HepG2 (cell line): ENCODE measurements at regions not wholly inside any gene's neighbourhood (a gene's known extent, or its start where the extent isn't known, plus 50 kb on each side); places are given as distances from the start of the nearest gene placed in this dataset.

Source experiments
- ATAC-seq: fragments of 200-7000 bp; cut with Tn5 transposase; 3 replicates; pipeline ENCODE4 v1.9.1; 2020; ENCODE audit warnings: mild to moderate bottlenecking, moderate library complexity
- BruUV-seq: library from RNA; stranded (reverse); fragments of 400-500 nt; replicated peaks from 2 replicates; lab custom pipeline; 2021; lab: Mats Ljungman, UMichigan
- CTCF ChIA-PET: fragments of 300-600 bp; formaldehyde crosslinking; extraction: SDS; loops from one replicate; lab custom pipeline; 2021; ENCODE audit warnings: low total read pairs, inconsistent platforms, low intra/inter-chr PET ratio; lab: Yijun Ruan, JAX
- POLR2A ChIA-PET: fragments of 350-600 bp; sonication (Branson Sonifier 250); formaldehyde crosslinking; loops from one replicate; lab custom pipeline; 2020; ENCODE audit warnings: antibody characterized with exemption, inconsistent platforms; lab: Yijun Ruan, JAX
- DNase-seq: peaks from one replicate; pipeline ENCODE4 v3.0.0-alpha.2; 2015; ENCODE audit warnings: low spot score
- FAIRE-seq: peaks from 3 replicates; lab custom pipeline; 2011; peaks lifted over from hg19 to GRCh38; lab: Jason Lieb, UNC
- H2AFZ ChIP-seq: one replicate; pipeline ENCODE4 v1.6.1; 2011; ENCODE audit warnings: low read length, inconsistent platforms
- H3K27ac ChIP-seq: fragments of 300-600 bp; 3 replicates; pipeline ENCODE4 v1.8.0; 2011; ENCODE audit warnings: mixed run types, mild to moderate bottlenecking, mixed read lengths, low read length, inconsistent platforms; ENCODE audit not compliant: insufficient read depth; ENCODE audit errors: extremely low read length
- H3K27me3 ChIP-seq, 2 experiments: fragments of 200-600 bp in 1 of 2; 2 replicates in 1 of 2; 3 replicates in 1 of 2; pipeline versions ENCODE4 v1.6.0 to v1.8.0; 2011; ENCODE audit warnings: low read length in 2 of 2, mild to moderate bottlenecking in 2 of 2, moderate library complexity in 2 of 2, inconsistent platforms in 1 of 2; ENCODE audit not compliant: insufficient read depth in 2 of 2, control insufficient read depth in 1 of 2
- H3K36me3 ChIP-seq, 2 experiments: fragments of 200-600 bp in 1 of 2; replicated peaks in 1 of 2; 2 replicates in 1 of 2; 3 replicates in 1 of 2; pipeline versions ENCODE4 v1.5.1 to v1.8.0; 2011; ENCODE audit warnings: low read length in 2 of 2, inconsistent platforms in 1 of 2; ENCODE audit not compliant: insufficient read depth in 2 of 2, control insufficient read depth in 1 of 2
- H3K4me1 ChIP-seq: 2 replicates; pipeline ENCODE4 v1.5.1; 2012; ENCODE audit warnings: low read length, inconsistent platforms; ENCODE audit not compliant: insufficient read depth
- H3K4me2 ChIP-seq: 2 replicates; pipeline ENCODE4 v1.6.0; 2011; ENCODE audit warnings: low read depth, low read length, inconsistent platforms
- H3K4me3 ChIP-seq, 3 experiments: fragments of 200-600 bp in 1 of 3; sonication (generic), shearing (Covaris generic) in 1 of 3; replicated peaks in 1 of 3; 2 replicates each; pipeline ENCODE4 v1.5.1; 2011 to 2016; ENCODE audit warnings: low read length in 3 of 3, inconsistent platforms in 2 of 3, low read depth in 2 of 3, mild to moderate bottlenecking in 2 of 3, control low read depth in 1 of 3, mixed read lengths in 1 of 3; ENCODE audit not compliant: insufficient read depth in 1 of 3
- H3K79me2 ChIP-seq: one replicate; pipeline ENCODE4 v1.6.1; 2011; ENCODE audit warnings: low read length, inconsistent platforms; ENCODE audit not compliant: insufficient read depth
- H3K9ac ChIP-seq: 2 replicates; pipeline ENCODE4 v1.6.0; 2011; ENCODE audit warnings: mild to moderate bottlenecking, low read depth, low read length, inconsistent platforms; ENCODE audit not compliant: insufficient read depth
- H3K9me3 ChIP-seq: 2 replicates; pipeline ENCODE4 v1.5.1; 2012; ENCODE audit warnings: mild to moderate bottlenecking, low read length
- H4K20me1 ChIP-seq: 2 replicates; pipeline ENCODE4 v1.6.0; 2011; ENCODE audit warnings: inconsistent platforms, mild to moderate bottlenecking, low read length, moderate library complexity; ENCODE audit not compliant: insufficient read depth
- BCL6 ChIP-seq: IDR thresholded peaks from 2 replicates; pipeline ENCODE4 v1.6.1; 2016; ENCODE audit warnings: missing genetic modification reagents, missing compliant biosample characterization
- GLI4 ChIP-seq: sonication (generic); formaldehyde crosslinking; IDR thresholded peaks from 2 replicates; pipeline ENCODE4 v1.5.1; 2020; ENCODE audit warnings: missing genetic modification reagents, mild to moderate bottlenecking, moderate library complexity, borderline replicate concordance
- GPN1 ChIP-seq: sonication (generic); formaldehyde crosslinking; IDR thresholded peaks from 2 replicates; pipeline ENCODE4 v1.5.1; 2020; ENCODE audit warnings: missing genetic modification reagents, borderline replicate concordance
- KDM1A ChIP-seq: IDR thresholded peaks from 2 replicates; pipeline ENCODE4 v1.6.1; 2016; ENCODE audit warnings: missing compliant biosample characterization
- MLLT10 ChIP-seq: sonication (generic); formaldehyde crosslinking; IDR thresholded peaks from 2 replicates; pipeline ENCODE4 v1.4.0; 2020; ENCODE audit warnings: missing genetic modification reagents
- NONO ChIP-seq, 2 experiments: fragments of 450-650 bp in 1 of 2; sonication (generic) in 1 of 2; formaldehyde crosslinking in 1 of 2; IDR thresholded peaks in 1 of 2; conservative IDR thresholded peaks in 1 of 2; 2 replicates each; pipeline versions ENCODE4 v1.6.1 to v1.8.0; 2017 to 2022; ENCODE audit warnings: mild to moderate bottlenecking in 1 of 2, missing genetic modification reagents in 1 of 2, moderate library complexity in 1 of 2
- ONECUT2 ChIP-seq: sonication (generic); formaldehyde crosslinking; IDR thresholded peaks from 2 replicates; pipeline ENCODE4 v1.4.0; 2020; ENCODE audit warnings: missing genetic modification reagents
- PHF21A ChIP-seq: sonication (generic); formaldehyde crosslinking; IDR thresholded peaks from 2 replicates; pipeline ENCODE4 v1.5.0; 2020; ENCODE audit warnings: mild to moderate bottlenecking, missing genetic modification reagents
- SKI ChIP-seq: fragments of 450-650 bp; IDR thresholded peaks from one replicate; pipeline ENCODE4 v1.6.1; 2018; ENCODE audit warnings: mild to moderate bottlenecking; ENCODE audit not compliant: partially characterized antibody
- TBX2 ChIP-seq: sonication (generic); formaldehyde crosslinking; IDR thresholded peaks from 2 replicates; pipeline ENCODE4 v1.5.0; 2020; ENCODE audit warnings: missing genetic modification reagents, mild to moderate bottlenecking, borderline replicate concordance
- TP53 ChIP-seq: sonication (generic); formaldehyde crosslinking; conservative IDR thresholded peaks from 2 replicates; pipeline ENCODE4 v1.4.0; 2020; ENCODE audit warnings: missing genetic modification reagents
- ZFP82 ChIP-seq: sonication (generic); formaldehyde crosslinking; IDR thresholded peaks from 2 replicates; pipeline ENCODE4 v1.5.1; 2020; ENCODE audit warnings: mild to moderate bottlenecking, missing genetic modification reagents, borderline replicate concordance
- ZNF20 ChIP-seq: sonication (generic); formaldehyde crosslinking; IDR thresholded peaks from 2 replicates; pipeline ENCODE4 v1.4.0; 2020; ENCODE audit warnings: mild to moderate bottlenecking, moderate library complexity, missing genetic modification reagents
- ZNF230 ChIP-seq: sonication (generic); formaldehyde crosslinking; IDR thresholded peaks from 2 replicates; pipeline ENCODE4 v1.4.0; 2020; ENCODE audit warnings: mild to moderate bottlenecking, missing genetic modification reagents
- ZNF678 ChIP-seq: sonication (generic); formaldehyde crosslinking; IDR thresholded peaks from 2 replicates; pipeline ENCODE4 v1.4.0; 2020; ENCODE audit warnings: mild to moderate bottlenecking, missing genetic modification reagents
- ZSCAN21 ChIP-seq: sonication (generic); formaldehyde crosslinking; IDR thresholded peaks from 2 replicates; pipeline ENCODE4 v1.8.0; 2022; ENCODE audit warnings: mild to moderate bottlenecking, missing genetic modification reagents, moderate library complexity, borderline replicate concordance
- WGBS: methylation state at CpG from one replicate; pipeline ENCODE4 v1.1.6; 2017; ENCODE audit warnings: low lambda C conversion rate; 5-methylcytosine and 5-hydroxymethylcytosine counted together
- in situ Hi-C: cut with HindIII; loops from 2 replicates; pipeline ENCODE4 v1.10.0; 2017; ENCODE audit warnings: low pct_unique_long_range_greater_than_20kb; ENCODE audit not compliant: extremely low pct_ligation_motif_present
- intact Hi-C: fragments of 100-400 bp; cut with micrococcal nuclease; formaldehyde crosslinking; loops from one replicate; pipeline ENCODE4 v1.10.0; 2022; ENCODE audit not compliant: unreplicated experiment
- TF ChIP-seq, protein P1 (sequence below): IDR thresholded peaks from 2 replicates; pipeline ENCODE4 v1.6.1; 2016; ENCODE audit warnings: missing compliant biosample characterization, missing genetic modification reagents, borderline replicate concordance
- TF ChIP-seq, protein P2 (sequence below): conservative IDR thresholded peaks from 2 replicates; pipeline ENCODE4 v1.6.1; 2018; ENCODE audit warnings: missing genetic modification reagents
- TF ChIP-seq, protein P3 (sequence below): IDR thresholded peaks from 2 replicates; pipeline ENCODE4 v1.6.1; 2016; ENCODE audit warnings: low read depth, missing genetic modification reagents, missing compliant biosample characterization

DNA sequence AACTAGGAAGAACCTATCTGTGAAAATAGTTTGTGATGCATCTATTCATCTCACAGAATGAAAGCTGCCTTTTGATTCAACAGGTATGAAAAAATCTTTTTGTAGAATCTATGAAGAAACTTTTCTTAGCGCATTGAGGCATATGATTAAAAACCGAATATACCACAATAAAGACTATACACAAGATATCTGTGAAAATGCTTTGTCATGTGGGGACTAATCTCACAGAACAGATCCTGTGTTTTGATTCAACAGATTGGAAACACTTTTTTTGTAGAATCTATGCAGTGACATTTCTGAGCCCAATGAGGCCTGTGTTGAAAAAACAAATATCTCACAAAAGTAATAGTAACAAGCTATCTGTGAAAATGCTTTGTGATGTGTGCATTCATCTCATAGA lies 2247.5 kb downstream of the TP53TG3F start:
- ChIA-PET POLR2A (no interaction called here), CTCF (no interaction called here)
- Histone ChIP-seq H2AFZ (no peak overlapping the region), H3K27me3 (no peaks in the 10 kb centered on the region), H3K9ac (no peak overlapping the region), H3K9me3 (peaks cover 100% of the 10 kb centered on the region), H3K4me2 (no peak overlapping the region), H4K20me1 (no peaks in the 10 kb centered on the region), H3K36me3 (no peaks in the 10 kb centered on the region), H3K4me3 (no peak overlapping the region), H3K27ac (no peak overlapping the region), H3K79me2 (no peaks in the 10 kb centered on the region), H3K4me1 (no peaks in the 10 kb centered on the region)
- WGBS: 52% methylated on average over 2 of the region's 2 CpGs
- no peak for FAIRE-seq
- no peak for ATAC-seq
- no peak for DNase-seq
- in situ Hi-C loops (no loop called here), intact Hi-C loops (no loop called here)
- TF ChIP-seq BCL6 (CRISPR knock-in tag): no peak
- no peak for TF ChIP-seq GLI4 (CRISPR knock-in tag)
- TF ChIP-seq ZFP82: no peak
- TF ChIP-seq GPN1 (CRISPR knock-in tag): no peak
- TF ChIP-seq, protein P1, sequence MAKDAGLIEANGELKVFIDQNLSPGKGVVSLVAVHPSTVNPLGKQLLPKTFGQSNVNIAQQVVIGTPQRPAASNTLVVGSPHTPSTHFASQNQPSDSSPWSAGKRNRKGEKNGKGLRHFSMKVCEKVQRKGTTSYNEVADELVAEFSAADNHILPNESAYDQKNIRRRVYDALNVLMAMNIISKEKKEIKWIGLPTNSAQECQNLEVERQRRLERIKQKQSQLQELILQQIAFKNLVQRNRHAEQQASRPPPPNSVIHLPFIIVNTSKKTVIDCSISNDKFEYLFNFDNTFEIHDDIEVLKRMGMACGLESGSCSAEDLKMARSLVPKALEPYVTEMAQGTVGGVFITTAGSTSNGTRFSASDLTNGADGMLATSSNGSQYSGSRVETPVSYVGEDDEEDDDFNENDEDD: no peak
- no peak for TF ChIP-seq ONECUT2 (CRISPR knock-in tag)
- TF ChIP-seq TP53 (CRISPR knock-in tag): no peak
- TF ChIP-seq, protein P2, sequence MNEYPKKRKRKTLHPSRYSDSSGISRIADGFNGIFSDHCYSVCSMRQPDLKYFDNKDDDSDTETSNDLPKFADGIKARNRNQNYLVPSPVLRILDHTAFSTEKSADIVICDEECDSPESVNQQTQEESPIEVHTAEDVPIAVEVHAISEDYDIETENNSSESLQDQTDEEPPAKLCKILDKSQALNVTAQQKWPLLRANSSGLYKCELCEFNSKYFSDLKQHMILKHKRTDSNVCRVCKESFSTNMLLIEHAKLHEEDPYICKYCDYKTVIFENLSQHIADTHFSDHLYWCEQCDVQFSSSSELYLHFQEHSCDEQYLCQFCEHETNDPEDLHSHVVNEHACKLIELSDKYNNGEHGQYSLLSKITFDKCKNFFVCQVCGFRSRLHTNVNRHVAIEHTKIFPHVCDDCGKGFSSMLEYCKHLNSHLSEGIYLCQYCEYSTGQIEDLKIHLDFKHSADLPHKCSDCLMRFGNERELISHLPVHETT (CRISPR knock-in tag): no peak
- no peak for TF ChIP-seq ZNF230 (CRISPR knock-in tag)
- TF ChIP-seq, protein P3, sequence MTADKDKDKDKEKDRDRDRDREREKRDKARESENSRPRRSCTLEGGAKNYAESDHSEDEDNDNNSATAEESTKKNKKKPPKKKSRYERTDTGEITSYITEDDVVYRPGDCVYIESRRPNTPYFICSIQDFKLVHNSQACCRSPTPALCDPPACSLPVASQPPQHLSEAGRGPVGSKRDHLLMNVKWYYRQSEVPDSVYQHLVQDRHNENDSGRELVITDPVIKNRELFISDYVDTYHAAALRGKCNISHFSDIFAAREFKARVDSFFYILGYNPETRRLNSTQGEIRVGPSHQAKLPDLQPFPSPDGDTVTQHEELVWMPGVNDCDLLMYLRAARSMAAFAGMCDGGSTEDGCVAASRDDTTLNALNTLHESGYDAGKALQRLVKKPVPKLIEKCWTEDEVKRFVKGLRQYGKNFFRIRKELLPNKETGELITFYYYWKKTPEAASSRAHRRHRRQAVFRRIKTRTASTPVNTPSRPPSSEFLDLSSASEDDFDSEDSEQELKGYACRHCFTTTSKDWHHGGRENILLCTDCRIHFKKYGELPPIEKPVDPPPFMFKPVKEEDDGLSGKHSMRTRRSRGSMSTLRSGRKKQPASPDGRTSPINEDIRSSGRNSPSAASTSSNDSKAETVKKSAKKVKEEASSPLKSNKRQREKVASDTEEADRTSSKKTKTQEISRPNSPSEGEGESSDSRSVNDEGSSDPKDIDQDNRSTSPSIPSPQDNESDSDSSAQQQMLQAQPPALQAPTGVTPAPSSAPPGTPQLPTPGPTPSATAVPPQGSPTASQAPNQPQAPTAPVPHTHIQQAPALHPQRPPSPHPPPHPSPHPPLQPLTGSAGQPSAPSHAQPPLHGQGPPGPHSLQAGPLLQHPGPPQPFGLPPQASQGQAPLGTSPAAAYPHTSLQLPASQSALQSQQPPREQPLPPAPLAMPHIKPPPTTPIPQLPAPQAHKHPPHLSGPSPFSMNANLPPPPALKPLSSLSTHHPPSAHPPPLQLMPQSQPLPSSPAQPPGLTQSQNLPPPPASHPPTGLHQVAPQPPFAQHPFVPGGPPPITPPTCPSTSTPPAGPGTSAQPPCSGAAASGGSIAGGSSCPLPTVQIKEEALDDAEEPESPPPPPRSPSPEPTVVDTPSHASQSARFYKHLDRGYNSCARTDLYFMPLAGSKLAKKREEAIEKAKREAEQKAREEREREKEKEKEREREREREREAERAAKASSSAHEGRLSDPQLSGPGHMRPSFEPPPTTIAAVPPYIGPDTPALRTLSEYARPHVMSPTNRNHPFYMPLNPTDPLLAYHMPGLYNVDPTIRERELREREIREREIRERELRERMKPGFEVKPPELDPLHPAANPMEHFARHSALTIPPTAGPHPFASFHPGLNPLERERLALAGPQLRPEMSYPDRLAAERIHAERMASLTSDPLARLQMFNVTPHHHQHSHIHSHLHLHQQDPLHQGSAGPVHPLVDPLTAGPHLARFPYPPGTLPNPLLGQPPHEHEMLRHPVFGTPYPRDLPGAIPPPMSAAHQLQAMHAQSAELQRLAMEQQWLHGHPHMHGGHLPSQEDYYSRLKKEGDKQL: no peak
- no peak for TF ChIP-seq ZNF20 (CRISPR knock-in tag)
- TF ChIP-seq TBX2 (CRISPR knock-in tag): no peak
- TF ChIP-seq SKI: no peak
- TF ChIP-seq MLLT10 (CRISPR knock-in tag): no peak
- no peak for TF ChIP-seq ZNF678 (CRISPR knock-in tag)
- TF ChIP-seq PHF21A (CRISPR knock-in tag): no peak
- no peak for TF ChIP-seq KDM1A (CRISPR knock-in tag)
- no peak for TF ChIP-seq ZSCAN21
- no peak for TF ChIP-seq NONO (IDR thresholded peaks at IDR 0.05)
- TF ChIP-seq NONO (CRISPR knock-in tag; conservative IDR thresholded peaks at IDR 0.05): no peak
- no TSS peak for BruUV-seq
